ENCODE measurements at regions not wholly inside any gene's neighbourhood (a gene's known extent, or its start where the extent isn't known, plus 50 kb on each side); places are given as distances from the start of the nearest gene placed in this dataset.
A peak's percentile ranks its signal among the peaks of the same experiment; 100 is the strongest.
"Not testable (repeated sequence)": the region's sequence is repeated elsewhere in the genome, so short reads cannot be mapped to it uniquely, and the experiment has no call there.

GRCh38 chr21:28581976-28582375 lies 410.7 kb downstream of the LTN1 start:
- TF ChIP-seq, protein P1, sequence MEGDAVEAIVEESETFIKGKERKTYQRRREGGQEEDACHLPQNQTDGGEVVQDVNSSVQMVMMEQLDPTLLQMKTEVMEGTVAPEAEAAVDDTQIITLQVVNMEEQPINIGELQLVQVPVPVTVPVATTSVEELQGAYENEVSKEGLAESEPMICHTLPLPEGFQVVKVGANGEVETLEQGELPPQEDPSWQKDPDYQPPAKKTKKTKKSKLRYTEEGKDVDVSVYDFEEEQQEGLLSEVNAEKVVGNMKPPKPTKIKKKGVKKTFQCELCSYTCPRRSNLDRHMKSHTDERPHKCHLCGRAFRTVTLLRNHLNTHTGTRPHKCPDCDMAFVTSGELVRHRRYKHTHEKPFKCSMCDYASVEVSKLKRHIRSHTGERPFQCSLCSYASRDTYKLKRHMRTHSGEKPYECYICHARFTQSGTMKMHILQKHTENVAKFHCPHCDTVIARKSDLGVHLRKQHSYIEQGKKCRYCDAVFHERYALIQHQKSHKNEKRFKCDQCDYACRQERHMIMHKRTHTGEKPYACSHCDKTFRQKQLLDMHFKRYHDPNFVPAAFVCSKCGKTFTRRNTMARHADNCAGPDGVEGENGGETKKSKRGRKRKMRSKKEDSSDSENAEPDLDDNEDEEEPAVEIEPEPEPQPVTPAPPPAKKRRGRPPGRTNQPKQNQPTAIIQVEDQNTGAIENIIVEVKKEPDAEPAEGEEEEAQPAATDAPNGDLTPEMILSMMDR (IDR thresholded peaks at IDR 0.05; ENCODE audit: unreplicated experiment): no peak
- no peak overlapping the region for H3K4me3 Mint-ChIP-seq
- peaks cover 21% of the 10 kb centered on the region for H3K9me3 Mint-ChIP-seq
- H3K36me3 Mint-ChIP-seq: peaks cover 2% of the 10 kb centered on the region
- no peak overlapping the region for H3K27ac Mint-ChIP-seq
- H3K4me1 Mint-ChIP-seq: peaks cover 11% of the 10 kb centered on the region
- H3K27me3 Mint-ChIP-seq (ENCODE audit: low read depth): no peaks in the 10 kb centered on the region
- no peak for DNase-seq (ENCODE audit: low spot score in 2 of 2, unreplicated experiment in 2 of 2)

DNA sequence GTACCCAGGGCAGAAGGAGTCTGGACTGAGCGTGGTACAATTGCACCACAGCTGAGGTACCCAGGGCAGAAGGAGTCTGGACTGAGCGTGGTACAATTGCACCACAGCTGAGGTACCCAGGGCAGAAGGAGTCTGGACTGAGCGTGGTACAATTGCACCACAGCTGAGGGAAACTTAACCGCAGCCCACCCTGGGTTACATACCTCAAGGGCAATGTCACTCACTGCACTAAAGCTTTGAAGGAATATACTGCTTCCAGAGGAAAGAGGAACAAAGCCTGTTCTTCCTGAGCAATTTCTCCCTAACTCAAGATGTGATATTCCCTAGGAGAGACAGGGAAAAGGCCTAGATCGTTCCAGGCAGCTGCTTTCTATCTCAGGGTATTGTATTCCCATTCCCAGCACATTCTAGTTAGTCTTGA lies 411.4 kb downstream of the LTN1 start:
- not testable (repeated sequence) for H3K27me3 Mint-ChIP-seq (ENCODE audit: low read depth); H3K36me3 Mint-ChIP-seq; H3K27ac Mint-ChIP-seq; H3K4me3 Mint-ChIP-seq; DNase-seq (ENCODE audit: low spot score in 2 of 2, unreplicated experiment in 2 of 2)
- H3K9me3 Mint-ChIP-seq: peaks cover 19% of the 10 kb centered on the region
- peaks cover 11% of the 10 kb centered on the region for H3K4me1 Mint-ChIP-seq

GRCh38 chr21:28580585-28580984 lies 412.1 kb downstream of the LTN1 start:
- H3K9me3 Mint-ChIP-seq: peaks cover 19% of the 10 kb centered on the region
- DNase-seq (ENCODE audit: low spot score in 2 of 2, unreplicated experiment in 2 of 2): no peak
- H3K4me1 Mint-ChIP-seq: peaks cover 11% of the 10 kb centered on the region
- H3K27me3 Mint-ChIP-seq (ENCODE audit: low read depth): no peaks in the 10 kb centered on the region
- H3K4me3 Mint-ChIP-seq: no peak overlapping the region
- TF ChIP-seq, protein P1 (IDR thresholded peaks at IDR 0.05; ENCODE audit: unreplicated experiment): no peak
- H3K27ac Mint-ChIP-seq: no peak overlapping the region
- H3K36me3 Mint-ChIP-seq: peaks cover 7% of the 10 kb centered on the region

DNA sequence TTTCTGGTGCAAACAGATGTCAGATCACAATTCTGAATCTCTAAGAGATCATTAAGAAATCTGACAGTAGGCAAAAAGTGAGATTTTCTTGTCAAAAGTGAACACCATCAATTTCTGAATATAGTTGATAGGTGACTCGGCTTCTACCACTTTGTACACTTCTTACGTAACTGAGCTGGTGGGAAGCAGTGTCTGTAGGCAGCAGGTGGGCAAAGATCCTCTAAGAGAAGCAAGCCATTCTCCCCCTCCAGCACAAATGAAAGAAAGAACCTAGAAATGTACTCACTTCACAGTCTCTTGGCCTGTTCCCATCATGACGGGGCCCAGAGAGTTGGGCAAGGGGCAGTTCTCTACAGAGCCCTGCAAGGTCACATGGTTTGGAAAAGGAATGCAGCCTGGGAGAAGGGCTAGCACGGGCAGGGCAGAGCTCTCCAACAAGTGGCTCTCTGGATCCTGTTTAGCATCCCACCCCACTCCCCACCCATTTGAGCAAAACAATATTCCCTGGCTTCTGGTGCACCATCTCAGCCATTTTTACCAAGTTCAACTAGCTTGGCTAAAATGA lies 412.6 kb downstream of the LTN1 start:
- no peaks in the 10 kb centered on the region for H3K27me3 Mint-ChIP-seq (ENCODE audit: low read depth)
- H3K4me1 Mint-ChIP-seq: peaks cover 11% of the 10 kb centered on the region
- DNase-seq (ENCODE audit: low spot score in 2 of 2, unreplicated experiment in 2 of 2): no peak
- H3K9me3 Mint-ChIP-seq: peaks cover 20% of the 10 kb centered on the region
- TF ChIP-seq, protein P1 (IDR thresholded peaks at IDR 0.05; ENCODE audit: unreplicated experiment): no peak
- no peak overlapping the region for H3K4me3 Mint-ChIP-seq
- H3K27ac Mint-ChIP-seq: no peak overlapping the region
- H3K36me3 Mint-ChIP-seq: peaks cover 9% of the 10 kb centered on the region

DNA sequence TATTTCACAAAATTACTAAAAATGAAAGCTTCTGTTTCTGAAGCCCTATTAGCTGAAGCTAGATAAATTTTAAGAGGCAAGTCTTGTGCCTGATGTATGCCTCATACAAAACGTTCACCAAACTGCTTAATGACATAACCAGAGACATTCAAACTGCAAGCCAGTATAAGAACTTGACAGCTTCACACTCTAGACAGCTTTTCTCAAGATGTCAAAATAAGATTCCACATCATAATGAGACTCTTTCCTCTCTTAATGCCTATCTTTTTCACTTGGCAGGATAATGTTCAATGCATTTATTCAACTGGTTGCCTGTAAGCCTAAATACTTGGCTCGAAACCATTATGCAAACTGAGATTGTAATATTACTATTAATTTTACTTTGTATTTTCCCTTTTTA lies 424.0 kb downstream of the LTN1 start:
- no peak for DNase-seq (ENCODE audit: low spot score in 2 of 2, unreplicated experiment in 2 of 2)
- Mint-ChIP-seq H3K4me3 (no peak overlapping the region), H3K4me1 (peaks cover 2% of the 10 kb centered on the region), H3K27me3 (ENCODE audit: low read depth) (no peaks in the 10 kb centered on the region), H3K27ac (peak overlapping the region; percentile 25), H3K36me3 (peaks cover 4% of the 10 kb centered on the region), H3K9me3 (peaks cover 12% of the 10 kb centered on the region)
- TF ChIP-seq, protein P1 (IDR thresholded peaks at IDR 0.05; ENCODE audit: unreplicated experiment): no peak

- not testable (repeated sequence) for H3K4me3 Mint-ChIP-seq; H3K27me3 Mint-ChIP-seq (ENCODE audit: low read depth); H3K4me1 Mint-ChIP-seq; H3K27ac Mint-ChIP-seq; DNase-seq (ENCODE audit: low spot score in 2 of 2, unreplicated experiment in 2 of 2)
- peaks cover 44% of the 10 kb centered on the region for H3K9me3 Mint-ChIP-seq
- H3K36me3 Mint-ChIP-seq: peaks cover 15% of the 10 kb centered on the region
Measured at GRCh38 chr21:28563933-28564332, 428.7 kb downstream of the LTN1 start.

- TF ChIP-seq, protein P1 (IDR thresholded peaks at IDR 0.05; ENCODE audit: unreplicated experiment): no peak
Measured at GRCh38 chr21:28561772-28562171, 430.9 kb downstream of the LTN1 start.

More at GRCh38 chr21:28561772-28562171, 430.9 kb downstream of the LTN1 start:
- DNase-seq (ENCODE audit: low spot score in 2 of 2, unreplicated experiment in 2 of 2): no peak
- no peak overlapping the region for H3K4me3 Mint-ChIP-seq
- peaks cover 15% of the 10 kb centered on the region for H3K36me3 Mint-ChIP-seq
- no peak overlapping the region for H3K27ac Mint-ChIP-seq
- no peaks in the 10 kb centered on the region for H3K4me1 Mint-ChIP-seq
- H3K9me3 Mint-ChIP-seq: peaks cover 57% of the 10 kb centered on the region
- no peaks in the 10 kb centered on the region for H3K27me3 Mint-ChIP-seq (ENCODE audit: low read depth)

All from mesothelial cell of epicardium (in vitro differentiated cells).